ENCODE measurements at regions not wholly inside any gene's neighbourhood (a gene's known extent, or its start where the extent isn't known, plus 50 kb on each side); places are given as distances from the start of the nearest gene placed in this dataset.

GRCh38 chr1:214208460-214208859 lies 72.5 kb upstream of the SMYD2 start:
- H3K27me3 Mint-ChIP-seq: peaks cover 12% of the 10 kb centered on the region
- no peaks in the 10 kb centered on the region for H3K9me3 Mint-ChIP-seq
- no peak overlapping the region for H3K4me3 Mint-ChIP-seq
- no peak for DNase-seq
- H3K27ac Mint-ChIP-seq: no peak overlapping the region
- H3K36me3 Mint-ChIP-seq (ENCODE audit: low read depth): no peaks in the 10 kb centered on the region
- H3K4me1 Mint-ChIP-seq (ENCODE audit: low read depth): no peaks in the 10 kb centered on the region

- Mint-ChIP-seq H3K9me3 (no peaks in the 10 kb centered on the region), H3K4me3 (no peak overlapping the region), H3K27ac (no peak overlapping the region), H3K27me3 (peaks cover 12% of the 10 kb centered on the region), H3K36me3 (ENCODE audit: low read depth) (no peaks in the 10 kb centered on the region), H3K4me1 (ENCODE audit: low read depth) (peaks cover 3% of the 10 kb centered on the region)
- no peak for DNase-seq
Observed at GRCh38 chr1:214209260-214209808, 71.6 kb upstream of the SMYD2 start.

- Mint-ChIP-seq H3K9me3 (no peaks in the 10 kb centered on the region), H3K27me3 (peaks cover 23% of the 10 kb centered on the region), H3K27ac (no peak overlapping the region), H3K4me1 (ENCODE audit: low read depth) (peaks cover 3% of the 10 kb centered on the region), H3K36me3 (ENCODE audit: low read depth) (no peaks in the 10 kb centered on the region), H3K4me3 (no peak overlapping the region)
- DNase-seq: no peak
Observed at GRCh38 chr1:214213136-214213535, 67.8 kb upstream of the SMYD2 start.

- no peak overlapping the region for H3K4me3 Mint-ChIP-seq
- H3K4me1 Mint-ChIP-seq (ENCODE audit: low read depth): peaks cover 3% of the 10 kb centered on the region
- no peaks in the 10 kb centered on the region for H3K36me3 Mint-ChIP-seq (ENCODE audit: low read depth)
- peaks cover 33% of the 10 kb centered on the region for H3K27me3 Mint-ChIP-seq
- H3K9me3 Mint-ChIP-seq: no peaks in the 10 kb centered on the region
- DNase-seq: no peak
- no peak overlapping the region for H3K27ac Mint-ChIP-seq
Observed at GRCh38 chr1:214214851-214215250, 66.1 kb upstream of the SMYD2 start.

- Mint-ChIP-seq H3K9me3 (no peaks in the 10 kb centered on the region), H3K27me3 (peaks cover 37% of the 10 kb centered on the region), H3K4me1 (ENCODE audit: low read depth) (peaks cover 3% of the 10 kb centered on the region), H3K27ac (no peak overlapping the region), H3K36me3 (ENCODE audit: low read depth) (no peaks in the 10 kb centered on the region), H3K4me3 (no peak overlapping the region)
- DNase-seq: no peak
Observed at GRCh38 chr1:214215583-214215982, 65.4 kb upstream of the SMYD2 start.

GRCh38 chr1:214216021-214216420 lies 64.9 kb upstream of the SMYD2 start:
- H3K36me3 Mint-ChIP-seq (ENCODE audit: low read depth): no peaks in the 10 kb centered on the region
- DNase-seq: no peak
- H3K27me3 Mint-ChIP-seq: peaks cover 37% of the 10 kb centered on the region
- no peak overlapping the region for H3K4me3 Mint-ChIP-seq
- H3K27ac Mint-ChIP-seq: no peak overlapping the region
- peaks cover 3% of the 10 kb centered on the region for H3K4me1 Mint-ChIP-seq (ENCODE audit: low read depth)
- H3K9me3 Mint-ChIP-seq: no peaks in the 10 kb centered on the region

GRCh38 chr1:214216779-214217178 lies 64.2 kb upstream of the SMYD2 start:
- no peaks in the 10 kb centered on the region for H3K9me3 Mint-ChIP-seq
- no peak overlapping the region for H3K4me3 Mint-ChIP-seq
- DNase-seq: no peak
- H3K36me3 Mint-ChIP-seq (ENCODE audit: low read depth): no peaks in the 10 kb centered on the region
- H3K27me3 Mint-ChIP-seq: peaks cover 36% of the 10 kb centered on the region
- H3K4me1 Mint-ChIP-seq (ENCODE audit: low read depth): peaks cover 3% of the 10 kb centered on the region
- no peak overlapping the region for H3K27ac Mint-ChIP-seq

GRCh38 chr1:214219902-214220301 lies 61.1 kb upstream of the SMYD2 start:
- H3K9me3 Mint-ChIP-seq: no peaks in the 10 kb centered on the region
- no peaks in the 10 kb centered on the region for H3K4me1 Mint-ChIP-seq (ENCODE audit: low read depth)
- H3K36me3 Mint-ChIP-seq (ENCODE audit: low read depth): no peaks in the 10 kb centered on the region
- no peak for DNase-seq
- H3K27ac Mint-ChIP-seq: no peak overlapping the region
- H3K27me3 Mint-ChIP-seq: peaks cover 46% of the 10 kb centered on the region
- no peak overlapping the region for H3K4me3 Mint-ChIP-seq

GRCh38 chr1:214220891-214221290 lies 60.1 kb upstream of the SMYD2 start:
- Mint-ChIP-seq H3K9me3 (no peaks in the 10 kb centered on the region), H3K27ac (no peak overlapping the region), H3K4me3 (no peak overlapping the region), H3K36me3 (ENCODE audit: low read depth) (no peaks in the 10 kb centered on the region), H3K4me1 (ENCODE audit: low read depth) (no peaks in the 10 kb centered on the region), H3K27me3 (peaks cover 45% of the 10 kb centered on the region)
- DNase-seq: no peak

- no peak overlapping the region for H3K4me3 Mint-ChIP-seq
- no peak overlapping the region for H3K27ac Mint-ChIP-seq
- no peaks in the 10 kb centered on the region for H3K4me1 Mint-ChIP-seq (ENCODE audit: low read depth)
- H3K27me3 Mint-ChIP-seq: peaks cover 36% of the 10 kb centered on the region
- H3K9me3 Mint-ChIP-seq: no peaks in the 10 kb centered on the region
- no peak for DNase-seq
- H3K36me3 Mint-ChIP-seq (ENCODE audit: low read depth): no peaks in the 10 kb centered on the region
Observed at GRCh38 chr1:214224611-214225354, 56.2 kb upstream of the SMYD2 start.

GRCh38 chr1:214228976-214229375 lies 52.0 kb upstream of the SMYD2 start:
- no peak for DNase-seq
- H3K36me3 Mint-ChIP-seq (ENCODE audit: low read depth): no peaks in the 10 kb centered on the region
- H3K4me1 Mint-ChIP-seq (ENCODE audit: low read depth): no peaks in the 10 kb centered on the region
- H3K27me3 Mint-ChIP-seq: peaks cover 26% of the 10 kb centered on the region
- no peak overlapping the region for H3K27ac Mint-ChIP-seq
- no peak overlapping the region for H3K4me3 Mint-ChIP-seq
- H3K9me3 Mint-ChIP-seq: no peaks in the 10 kb centered on the region

- DNase-seq: no peak
- Mint-ChIP-seq H3K4me3 (no peak overlapping the region), H3K36me3 (ENCODE audit: low read depth) (no peaks in the 10 kb centered on the region), H3K4me1 (ENCODE audit: low read depth) (no peaks in the 10 kb centered on the region), H3K9me3 (no peaks in the 10 kb centered on the region), H3K27ac (no peak overlapping the region), H3K27me3 (peaks cover 26% of the 10 kb centered on the region)
Observed at GRCh38 chr1:214229736-214230135, 51.2 kb upstream of the SMYD2 start.
